Activated T-cell treated with anti-CD3 and anti-CD28 coated beads for 1 hour (primary cell): ENCODE measurements at regions not wholly inside any gene's neighbourhood (a gene's known extent, or its start where the extent isn't known, plus 50 kb on each side); places are given as distances from the start of the nearest gene placed in this dataset.

ENCODE experiments used
- DNase-seq: peaks from one replicate; pipeline ENCODE4 v3.0.0-alpha.2; 2020; ENCODE audit warnings: low read depth

DNA sequence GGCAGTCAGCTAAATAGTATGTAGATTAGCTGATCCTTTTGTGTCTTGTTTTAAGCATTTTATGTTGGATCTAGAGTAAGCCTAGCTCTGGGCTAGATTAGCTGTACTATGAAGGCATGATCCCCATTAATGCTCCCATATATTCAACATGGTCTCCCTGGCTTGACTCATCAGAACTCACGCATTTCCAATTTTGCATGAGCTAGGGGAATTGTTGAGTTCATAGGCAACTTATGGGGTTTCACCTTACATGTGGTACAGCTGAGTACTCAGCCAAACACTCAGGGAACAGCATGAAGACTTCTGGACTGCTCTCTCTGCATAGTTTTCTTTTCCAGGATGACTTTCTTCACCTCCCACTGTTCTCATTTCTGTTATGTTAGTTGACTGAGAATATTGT lies 248.2 kb downstream of the TMX3 start:
- DNase-seq: no peak

DNA sequence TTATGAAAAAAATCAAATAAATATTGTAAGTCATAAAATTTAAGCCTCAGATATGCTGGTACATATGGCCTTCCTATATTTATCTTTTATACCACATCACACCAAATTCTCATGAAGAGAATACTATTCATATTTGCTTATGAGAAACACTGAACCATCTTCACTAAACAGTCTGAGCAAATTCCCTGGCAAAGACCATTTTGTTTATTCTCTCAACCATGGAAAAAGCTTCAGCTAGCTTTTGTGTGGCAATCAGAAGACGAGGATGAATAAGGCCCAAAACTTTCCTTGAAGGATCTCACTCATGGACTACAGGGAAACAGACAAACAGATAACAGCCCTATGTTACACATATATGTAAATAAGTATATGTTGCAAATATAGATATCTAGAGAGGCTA lies 252.1 kb downstream of the TMX3 start:
- no peak for DNase-seq

DNA sequence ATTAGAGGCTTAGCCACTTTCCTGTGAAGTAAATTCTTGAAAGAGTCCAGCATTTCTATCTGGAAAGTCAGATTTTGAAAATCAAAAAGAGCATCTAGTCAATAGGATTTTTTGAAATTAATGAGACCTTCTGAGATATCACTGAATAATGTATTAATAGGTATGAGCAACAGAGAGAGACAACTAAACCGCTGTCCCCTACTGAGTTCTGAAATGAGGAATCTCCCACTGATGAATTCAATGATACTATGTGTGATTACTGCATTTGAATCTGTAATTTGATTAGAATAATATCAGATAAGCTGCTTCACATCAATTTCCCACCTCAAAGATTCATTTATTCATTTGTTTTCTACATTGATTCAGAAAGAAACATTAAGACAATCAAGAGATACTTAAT lies 252.8 kb downstream of the TMX3 start:
- DNase-seq: no peak

DNA sequence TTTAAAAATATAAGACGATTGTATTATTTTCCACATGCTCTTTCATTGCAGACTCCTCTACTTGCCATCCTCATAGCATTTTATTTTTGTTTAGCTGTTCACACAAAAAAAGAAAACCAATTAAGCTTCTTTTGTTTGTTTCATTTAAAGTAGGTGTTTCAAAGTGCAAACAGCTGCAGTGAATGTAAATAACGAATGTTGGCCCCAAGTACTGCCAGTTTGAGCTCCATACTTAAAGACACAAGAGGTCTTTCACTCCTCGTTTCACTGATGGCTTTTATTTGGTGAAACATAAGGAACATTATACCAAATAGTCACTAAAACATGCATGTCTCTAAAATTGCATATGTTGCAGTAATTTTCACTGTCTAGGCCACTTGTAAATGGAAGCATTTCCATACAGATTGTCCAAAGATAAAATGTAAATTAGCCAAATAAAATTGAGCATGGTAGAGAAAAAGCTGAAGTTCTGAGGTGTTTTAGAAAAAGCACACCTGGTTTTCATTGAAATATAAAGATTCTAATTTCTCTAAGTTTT lies 253.4 kb downstream of the TMX3 start:
- no peak for DNase-seq

DNA sequence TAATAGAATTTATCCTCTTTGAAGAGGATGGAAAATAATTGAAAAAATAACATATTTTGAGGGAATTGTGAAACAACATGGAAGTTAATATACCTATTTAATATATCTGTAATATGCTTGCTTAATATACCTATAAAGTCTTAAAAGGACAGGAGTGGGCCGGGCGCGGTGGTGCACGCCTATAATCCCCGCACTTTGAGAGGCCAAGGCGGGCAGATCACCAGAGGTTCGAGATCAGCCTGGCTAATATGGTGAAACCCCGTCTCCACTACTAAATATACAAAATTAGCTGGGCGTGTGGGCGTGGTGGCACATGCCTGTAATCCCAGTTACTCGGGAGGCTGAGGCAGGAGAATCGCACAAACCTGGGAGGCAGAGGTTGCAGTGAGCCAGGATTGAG lies 254.9 kb downstream of the TMX3 start:
- DNase-seq: no peak

DNA sequence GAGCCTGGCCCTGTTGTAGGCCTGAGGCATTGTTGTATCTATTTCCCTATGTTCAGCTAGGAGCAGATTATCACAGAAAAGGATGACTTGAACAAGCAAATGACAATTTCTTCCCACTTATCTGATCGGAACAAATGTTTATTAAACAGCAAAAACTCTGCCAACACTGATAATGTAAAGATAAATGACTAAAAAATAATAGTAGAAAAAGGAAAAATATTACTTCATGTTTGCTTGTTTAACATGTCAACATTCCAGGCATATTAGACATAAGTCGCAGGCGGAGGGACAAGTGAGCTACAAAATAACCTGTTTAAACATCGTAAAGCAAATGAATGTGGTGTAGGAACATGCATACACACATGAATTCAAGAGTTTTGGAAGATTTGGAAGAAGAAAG lies 257.9 kb downstream of the TMX3 start:
- no peak for DNase-seq

DNA sequence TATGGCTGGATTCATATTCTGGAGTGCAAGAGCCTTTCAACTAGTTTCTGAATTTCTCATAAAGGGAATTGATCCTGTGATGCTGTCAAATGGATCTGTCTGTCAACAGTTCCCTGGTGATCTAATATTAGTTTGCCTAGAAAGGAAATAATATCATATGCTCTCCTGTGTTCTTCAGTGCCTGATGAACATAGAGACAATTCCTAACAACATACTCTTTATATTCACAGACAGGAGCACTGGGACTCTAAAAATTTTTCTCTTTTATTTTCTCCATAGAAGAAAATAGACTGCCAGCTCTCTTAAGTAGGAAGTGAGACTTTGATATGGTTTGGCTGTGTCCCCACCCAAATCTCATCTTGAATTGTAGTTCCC lies 259.7 kb downstream of the TMX3 start:
- DNase-seq: no peak

DNA sequence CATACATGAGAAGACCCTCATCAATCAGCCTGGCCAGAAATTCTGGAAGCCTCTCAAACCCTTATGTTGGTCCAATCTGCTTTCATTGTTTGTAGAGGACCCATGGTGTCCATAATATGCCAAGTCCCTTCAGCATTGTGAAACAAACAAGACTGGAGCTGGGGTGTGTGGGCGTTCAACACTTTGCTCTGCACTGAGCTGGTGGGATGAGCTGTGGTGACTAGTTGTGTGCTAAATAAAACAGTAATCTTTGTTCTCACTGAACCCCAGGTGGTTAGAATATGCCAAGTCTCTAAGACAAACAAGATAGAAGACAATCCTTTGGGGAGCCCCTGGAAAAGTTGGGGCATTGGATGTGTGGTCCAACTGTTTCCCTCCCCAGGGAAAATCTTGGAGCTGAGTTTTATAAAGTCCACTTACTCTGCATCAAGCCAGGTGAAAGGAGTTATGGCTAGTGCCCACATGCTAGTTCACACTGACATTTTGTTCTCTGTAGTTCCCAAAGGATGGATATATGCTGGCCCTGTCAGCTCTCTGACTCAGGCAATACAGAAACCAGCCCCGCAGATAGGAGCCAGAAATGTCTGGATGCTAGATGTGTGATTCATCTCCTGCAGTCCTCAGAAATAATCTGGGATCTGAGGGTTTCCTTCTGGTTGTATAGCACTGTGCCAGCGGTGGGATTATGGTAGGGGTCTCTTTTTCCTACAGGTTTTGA lies 260.2 kb downstream of the TMX3 start:
- no peak for DNase-seq

DNA sequence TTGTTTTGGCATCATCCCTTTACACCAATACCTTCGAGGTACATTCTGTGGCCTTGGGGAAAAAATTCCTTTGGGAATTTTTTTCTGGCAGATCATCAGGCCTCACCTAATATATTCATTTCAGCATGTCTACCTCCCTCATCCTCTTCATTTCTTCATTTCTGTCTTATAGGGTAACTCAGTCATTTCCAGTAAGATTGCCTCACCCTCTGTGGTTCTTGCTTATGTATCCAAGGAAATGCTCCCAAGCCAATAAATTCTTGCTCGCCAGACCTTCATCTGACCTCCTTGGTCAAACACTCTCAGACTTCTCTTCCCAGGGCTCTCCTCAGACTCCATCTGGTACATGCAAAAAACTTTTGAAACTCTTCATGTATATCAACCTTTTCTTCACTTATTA lies 265.6 kb downstream of the TMX3 start:
- no peak for DNase-seq

DNA sequence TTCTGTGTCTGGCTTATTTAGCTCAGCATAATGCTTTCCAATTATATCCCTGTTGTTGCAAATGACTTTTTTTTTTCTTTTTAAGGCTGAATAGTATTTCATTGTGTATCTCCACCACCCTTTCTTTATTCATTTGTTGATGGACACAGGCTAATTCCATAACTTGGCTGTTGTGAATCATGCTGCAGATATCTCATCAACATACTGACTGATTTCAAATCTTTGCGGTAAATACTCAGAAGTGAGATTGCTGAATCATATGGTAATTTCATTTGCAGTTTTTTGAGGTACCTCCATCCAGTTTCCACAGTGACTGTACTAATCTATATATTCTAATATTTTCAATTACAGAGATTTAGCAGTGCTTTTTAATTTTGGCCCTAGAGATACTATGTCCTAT lies 266.2 kb downstream of the TMX3 start:
- DNase-seq: no peak

DNA sequence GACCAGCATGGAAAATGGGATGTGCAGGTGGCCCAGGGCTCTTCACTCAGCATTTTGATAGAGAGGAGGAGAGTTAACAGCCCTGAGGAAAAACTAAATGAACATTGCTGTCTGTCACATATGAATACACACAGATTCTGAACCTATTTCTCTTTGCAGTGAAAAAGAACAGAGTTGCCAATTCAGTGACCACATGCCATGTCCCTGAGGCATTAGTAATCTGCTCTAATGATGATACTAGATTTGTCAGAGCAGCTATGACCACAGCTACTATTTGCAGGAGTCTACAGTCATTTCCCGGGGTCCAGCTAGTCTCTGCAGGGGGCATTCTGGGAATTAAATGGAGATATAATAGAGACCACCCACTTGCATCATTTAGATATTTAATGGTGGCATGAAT lies 267.6 kb downstream of the TMX3 start:
- no peak for DNase-seq

DNA sequence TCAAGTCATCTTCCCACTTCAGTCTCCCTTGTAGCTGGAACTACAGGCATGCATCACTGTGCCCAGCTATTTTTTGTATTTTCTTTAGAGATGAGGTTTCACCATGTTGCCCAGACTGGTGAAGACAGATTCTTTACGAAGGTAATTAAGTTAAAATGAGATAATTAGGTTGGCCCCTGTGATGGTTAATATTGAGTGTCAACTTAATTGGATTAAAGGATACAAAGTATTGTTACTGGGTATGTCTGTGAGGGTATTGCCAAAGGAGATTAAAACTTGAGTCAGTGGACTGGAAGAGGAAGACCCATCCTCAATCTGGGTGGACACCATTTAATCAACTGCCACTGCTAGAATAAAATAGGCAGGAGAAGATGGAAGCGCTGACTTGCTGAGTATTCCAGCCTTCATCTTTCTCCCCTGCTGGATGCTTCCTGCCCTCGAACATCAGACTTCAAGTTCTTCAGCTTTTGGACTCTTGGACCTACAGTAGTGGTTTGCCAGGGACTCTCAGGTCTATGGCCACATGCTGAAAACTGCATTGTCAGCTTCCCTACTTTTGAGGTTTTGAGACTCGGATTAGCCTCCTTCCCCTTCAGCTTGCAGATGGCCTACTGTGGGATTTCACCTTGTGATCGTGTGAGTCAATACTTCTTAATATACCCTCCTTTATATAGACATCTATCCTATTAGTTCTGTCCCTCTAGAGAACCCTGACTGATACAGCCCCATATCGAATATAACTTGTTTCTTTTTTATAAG lies 269.1 kb downstream of the TMX3 start:
- no peak for DNase-seq

DNA sequence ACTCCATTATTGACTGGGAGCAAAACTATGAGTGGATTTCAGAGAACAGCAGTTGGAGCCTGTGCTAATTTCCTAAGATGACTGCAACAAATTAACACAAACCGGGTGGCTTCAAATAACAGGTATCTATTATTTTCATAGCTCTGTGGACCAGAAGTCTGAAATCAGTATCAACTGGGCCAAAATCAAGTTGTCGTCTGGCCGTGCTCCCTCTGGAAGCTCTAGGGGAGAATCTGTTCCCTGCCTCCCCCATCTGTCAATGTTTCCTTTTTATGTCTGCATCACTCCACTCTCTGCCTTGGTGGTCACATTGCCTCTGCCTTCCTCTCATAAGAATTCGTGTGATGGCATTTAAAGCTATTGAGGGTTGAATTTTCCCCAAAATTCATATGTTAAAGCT lies 269.8 kb downstream of the TMX3 start:
- DNase-seq: no peak

DNA sequence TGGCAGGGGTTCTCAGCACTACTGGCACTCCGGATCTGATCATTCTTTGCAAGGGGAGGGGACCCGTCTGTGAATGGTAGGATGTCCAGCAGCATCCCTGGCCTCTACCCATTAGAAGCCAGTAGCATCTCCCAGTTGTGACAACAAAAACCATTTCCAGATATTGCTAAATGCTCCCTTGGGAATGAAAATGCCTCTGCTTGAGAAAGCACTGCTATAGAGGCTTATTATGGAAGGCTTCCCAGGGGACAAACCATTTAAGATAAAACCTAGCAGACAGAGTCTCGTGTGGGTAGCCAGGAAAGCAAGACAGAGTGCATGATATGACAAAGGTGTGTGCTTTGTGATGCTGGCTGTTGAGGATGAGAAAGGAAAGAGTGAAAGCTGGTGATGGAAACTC lies 273.7 kb downstream of the TMX3 start:
- no peak for DNase-seq

DNA sequence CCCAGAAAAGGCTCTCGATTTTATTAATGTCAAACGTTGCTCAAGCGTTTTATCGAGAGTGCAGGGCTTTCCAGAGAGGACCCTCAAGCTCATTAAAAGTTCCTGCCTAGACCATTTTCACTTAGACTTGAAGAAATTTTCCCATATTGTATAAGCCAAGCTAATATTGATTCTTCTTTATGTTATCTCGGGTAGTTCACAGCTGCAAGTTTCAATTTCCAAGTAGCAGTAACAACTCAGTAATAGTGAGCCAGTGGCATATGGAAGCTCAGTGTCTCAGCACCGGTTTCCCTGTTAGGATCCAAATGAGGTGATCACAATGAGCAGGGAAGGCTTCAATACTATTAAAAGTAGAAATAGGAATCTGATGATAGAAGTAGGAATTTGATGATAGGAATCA lies 274.5 kb downstream of the TMX3 start:
- DNase-seq: no peak

DNA sequence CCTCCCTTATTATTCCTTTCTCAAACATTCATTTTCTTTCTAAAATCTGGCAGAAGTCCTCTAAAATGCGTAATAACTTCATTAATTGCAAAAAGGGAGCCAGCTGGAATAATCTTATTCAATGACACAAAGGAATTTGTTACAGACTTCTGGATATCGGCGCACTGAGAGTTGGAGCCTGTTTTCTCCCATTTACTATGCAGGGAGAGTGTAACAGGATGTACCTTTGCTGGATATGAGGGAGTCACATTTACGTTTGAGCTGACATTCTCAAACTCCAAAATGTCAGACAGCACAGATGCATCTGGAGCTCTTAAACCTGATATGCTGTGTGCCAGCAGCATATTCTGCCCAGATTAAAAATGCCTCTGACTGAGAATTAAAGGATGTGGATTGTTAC lies 275.3 kb downstream of the TMX3 start:
- no peak for DNase-seq

DNA sequence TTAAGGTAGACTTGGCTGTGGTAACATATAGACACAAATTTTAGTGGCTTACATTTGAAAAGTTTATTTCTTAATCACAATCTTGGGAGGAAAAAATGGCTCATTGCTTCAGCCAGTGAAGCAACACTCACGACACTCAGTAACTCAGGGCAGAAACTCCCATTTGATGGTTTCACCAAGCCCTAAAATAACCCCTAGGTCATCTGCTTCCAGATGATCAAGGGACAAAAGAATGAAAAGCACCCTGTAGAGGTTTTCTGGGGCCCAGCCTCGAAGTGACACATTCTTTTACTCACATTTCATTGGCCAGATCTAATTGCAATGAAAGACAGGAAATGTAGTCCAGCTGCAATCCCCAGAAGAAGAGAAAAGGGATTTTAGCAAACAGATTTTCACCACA lies 275.9 kb downstream of the TMX3 start:
- no peak for DNase-seq

DNA sequence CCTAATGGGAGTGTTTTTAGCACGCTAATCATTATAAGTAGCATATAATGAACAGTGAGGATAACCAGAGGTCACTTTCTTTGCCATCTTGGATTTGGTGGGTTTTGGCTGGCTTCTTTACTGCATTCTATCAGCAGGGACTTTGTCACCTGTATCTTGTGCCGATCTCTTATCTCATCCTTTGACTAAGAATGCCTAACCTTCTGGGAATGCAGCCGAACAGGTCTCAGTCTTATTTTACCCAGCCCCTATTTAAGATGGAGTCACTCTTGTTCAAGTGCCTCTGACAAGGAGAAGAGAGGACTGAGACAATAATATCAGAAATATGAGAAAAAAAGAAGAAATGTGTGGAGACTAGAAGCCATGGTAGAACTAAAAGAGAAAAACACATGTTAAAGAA lies 276.4 kb downstream of the TMX3 start:
- DNase-seq: no peak

DNA sequence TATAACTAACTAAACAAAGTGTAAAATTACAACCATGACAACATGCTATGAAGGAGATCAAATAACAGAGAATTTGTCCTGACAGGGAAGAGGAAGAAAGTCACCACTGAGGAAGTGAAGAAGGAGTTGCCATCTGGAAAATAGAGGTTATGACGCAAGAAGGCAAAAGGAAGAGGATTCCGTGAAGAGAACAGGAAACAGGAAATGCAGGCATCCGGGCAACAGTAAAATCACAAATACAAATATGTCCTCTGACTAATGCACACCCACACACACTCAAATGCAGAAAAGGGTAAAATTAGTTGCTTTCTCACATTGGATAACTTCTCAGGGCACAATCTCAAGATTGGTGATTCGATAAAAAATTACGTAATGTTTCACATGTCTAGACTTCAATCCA lies 278.4 kb downstream of the TMX3 start:
- DNase-seq: no peak

DNA sequence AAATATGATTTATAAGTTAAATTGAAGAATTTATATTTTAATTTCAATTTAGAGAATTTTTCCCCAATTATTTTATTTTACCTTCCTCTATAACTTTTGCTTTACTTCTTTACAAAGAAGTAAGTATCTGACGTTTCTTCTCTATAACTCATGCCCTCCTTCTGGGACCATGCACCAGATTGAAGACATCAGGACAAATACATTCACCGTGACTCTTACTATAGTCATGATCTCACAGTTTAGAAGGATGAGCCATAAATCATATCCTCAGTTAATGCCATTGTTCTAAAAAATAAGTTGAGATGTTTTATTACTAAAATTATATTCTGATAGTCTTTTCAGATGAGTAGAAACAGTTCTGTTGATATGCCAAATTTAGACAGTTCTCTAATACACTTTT lies 279.3 kb downstream of the TMX3 start:
- no peak for DNase-seq

DNA sequence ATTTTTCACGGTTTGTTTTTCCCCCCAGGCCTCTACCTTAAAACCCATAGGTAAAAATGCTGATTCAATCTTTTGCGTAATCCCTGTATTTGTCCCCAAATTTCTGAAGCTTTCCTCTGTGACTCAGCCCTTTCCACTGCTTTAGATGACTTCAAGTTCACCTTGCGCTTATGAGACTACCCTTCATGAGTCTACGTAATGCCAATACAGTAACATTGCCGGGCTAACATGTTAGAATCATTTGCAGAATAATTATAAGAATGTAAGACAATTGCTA lies 283.0 kb downstream of the TMX3 start:
- no peak for DNase-seq

DNA sequence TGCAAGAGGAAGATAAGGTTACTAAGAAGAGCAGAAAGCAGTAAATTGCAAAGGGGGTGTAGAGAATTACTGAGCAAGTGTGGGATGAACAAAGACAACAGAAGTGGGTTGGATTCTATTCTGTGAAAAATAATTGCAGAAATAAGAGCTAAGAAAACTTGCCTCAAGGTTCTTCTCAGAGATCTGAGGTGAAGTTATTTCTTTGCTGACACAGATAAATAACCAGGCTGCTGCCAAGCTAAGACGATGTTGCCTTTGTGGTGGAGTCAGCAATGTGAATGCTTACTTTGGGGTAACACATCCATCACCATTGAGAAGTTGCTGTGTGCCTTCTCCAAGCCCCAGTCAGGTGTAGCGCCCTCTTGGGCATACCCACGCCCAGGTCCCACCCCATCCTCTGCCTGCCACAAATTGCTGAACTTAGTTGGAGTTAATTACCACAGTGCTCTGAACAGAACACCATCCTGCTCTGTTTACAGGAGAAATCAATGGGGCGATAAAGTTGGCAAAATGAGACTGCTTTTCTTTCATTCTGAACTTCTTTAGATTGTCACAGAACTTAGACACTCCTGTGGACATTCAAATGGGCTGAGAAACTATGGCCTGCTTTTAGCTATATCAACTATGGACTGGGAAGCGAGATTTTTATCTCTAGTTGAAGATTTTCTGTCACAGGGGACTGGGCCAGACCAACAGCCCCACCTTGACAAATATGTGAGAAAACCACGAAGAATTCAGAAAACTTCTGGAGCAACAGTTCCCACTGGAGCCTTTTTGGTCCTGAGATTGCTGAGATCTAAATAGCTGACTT lies 283.6 kb downstream of the TMX3 start:
- no peak for DNase-seq

DNA sequence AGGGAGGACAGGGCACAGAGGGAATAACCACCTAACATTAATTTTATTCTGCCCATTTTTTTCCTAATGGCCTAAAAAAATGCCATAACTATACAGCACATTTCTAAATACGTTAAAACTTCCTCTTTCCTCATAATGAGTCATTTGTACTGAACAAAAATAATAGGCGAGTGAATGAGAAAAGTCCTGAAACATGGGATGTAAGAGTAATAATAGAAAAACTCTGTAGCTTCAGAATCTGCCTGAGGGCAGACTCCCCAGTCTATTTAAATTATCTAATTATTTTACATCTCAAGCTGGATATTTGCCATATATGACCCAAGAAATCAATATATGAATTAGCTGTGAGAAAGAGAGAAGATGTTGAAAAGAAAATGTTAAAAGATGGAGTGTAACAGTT lies 285.1 kb downstream of the TMX3 start:
- DNase-seq: no peak
